HG02884 (cell line): ENCODE measurements at regions not wholly inside any gene's neighbourhood (a gene's known extent, or its start where the extent isn't known, plus 50 kb on each side); places are given as distances from the start of the nearest gene placed in this dataset.

Experiments
- ATAC-seq: cut with Tn5 transposase; IDR thresholded peaks from one replicate; pipeline ENCODE4 v1.9.1; 2021; ENCODE audit warnings: mild to moderate bottlenecking, moderate library complexity; ENCODE audit not compliant: unreplicated experiment

- no peak for ATAC-seq
Observed at GRCh38 chr2:155095613-155096012, 397.1 kb downstream of the KCNJ3 start.

GRCh38 chr2:155080373-155080772 is 381.9 kb downstream of the KCNJ3 start:
- no peak for ATAC-seq

GRCh38 chr2:155070489-155070888 is 372.0 kb downstream of the KCNJ3 start:
- ATAC-seq, result no peak

- ATAC-seq, result no peak
Observed at GRCh38 chr2:155062922-155063258, 364.4 kb downstream of the KCNJ3 start.

- no peak for ATAC-seq
Observed at GRCh38 chr2:155062250-155062921, 363.9 kb downstream of the KCNJ3 start.

GRCh38 chr2:155060896-155061295 is 362.4 kb downstream of the KCNJ3 start:
- no peak for ATAC-seq

- ATAC-seq, result no peak
Observed at GRCh38 chr2:155054712-155055111, 356.2 kb downstream of the KCNJ3 start.

- ATAC-seq, result no peak
Observed at GRCh38 chr2:155043097-155043496, 344.6 kb downstream of the KCNJ3 start.

- ATAC-seq, result no peak
Observed at GRCh38 chr2:155035308-155035707, 336.8 kb downstream of the KCNJ3 start.

GRCh38 chr2:155033652-155034051 is 335.2 kb downstream of the KCNJ3 start:
- ATAC-seq, result no peak

- no peak for ATAC-seq
Observed at GRCh38 chr2:155030296-155030695, 331.8 kb downstream of the KCNJ3 start.

- ATAC-seq, result no peak
Observed at GRCh38 chr2:155026651-155027174, 328.2 kb downstream of the KCNJ3 start.

- no peak for ATAC-seq
Observed at GRCh38 chr2:155023674-155024073, 325.2 kb downstream of the KCNJ3 start.

GRCh38 chr2:155022531-155022930 is 324.0 kb downstream of the KCNJ3 start:
- no peak for ATAC-seq

- ATAC-seq, result no peak
Observed at GRCh38 chr2:155021618-155022017, 323.1 kb downstream of the KCNJ3 start.

GRCh38 chr2:155020246-155020645 is 321.8 kb downstream of the KCNJ3 start:
- no peak for ATAC-seq

GRCh38 chr2:155010925-155011324 is 312.4 kb downstream of the KCNJ3 start:
- no peak for ATAC-seq

- ATAC-seq, result no peak
Observed at GRCh38 chr2:154995361-154995760, 296.9 kb downstream of the KCNJ3 start.

GRCh38 chr2:154992826-154993225 is 294.3 kb downstream of the KCNJ3 start:
- no peak for ATAC-seq

- ATAC-seq, result no peak
Observed at GRCh38 chr2:154978710-154979109, 280.2 kb downstream of the KCNJ3 start.

GRCh38 chr2:154978244-154978643 is 279.7 kb downstream of the KCNJ3 start:
- ATAC-seq, result no peak

GRCh38 chr2:154974041-154974440 is 275.5 kb downstream of the KCNJ3 start:
- no peak for ATAC-seq

GRCh38 chr2:154963511-154963910 is 265.0 kb downstream of the KCNJ3 start:
- ATAC-seq, result no peak
